ENCODE measurements at regions not wholly inside any gene's neighbourhood (a gene's known extent, or its start where the extent isn't known, plus 50 kb on each side); places are given as distances from the start of the nearest gene placed in this dataset.

GRCh38 chr5:20088361-20088760, 100.4 kb upstream of the CDH18 start:
- TF ChIP-seq CTCF (IDR thresholded peaks at IDR 0.05; ENCODE audit: low read depth, low read length), result no peak
- no peaks in the 10 kb centered on the region for H3K27me3 ChIP-seq (ENCODE audit: insufficient read depth, low read depth, severe bottlenecking)
- H3K36me3 ChIP-seq, result no peaks in the 10 kb centered on the region
- peaks cover 2% of the 10 kb centered on the region for H3K9me3 ChIP-seq (ENCODE audit: severe bottlenecking)
- no peak overlapping the region for H3K27ac ChIP-seq
- DNase-seq, result no peak
- no peak overlapping the region for H3K4me3 ChIP-seq (ENCODE audit: low read depth, low read length)

DNA sequence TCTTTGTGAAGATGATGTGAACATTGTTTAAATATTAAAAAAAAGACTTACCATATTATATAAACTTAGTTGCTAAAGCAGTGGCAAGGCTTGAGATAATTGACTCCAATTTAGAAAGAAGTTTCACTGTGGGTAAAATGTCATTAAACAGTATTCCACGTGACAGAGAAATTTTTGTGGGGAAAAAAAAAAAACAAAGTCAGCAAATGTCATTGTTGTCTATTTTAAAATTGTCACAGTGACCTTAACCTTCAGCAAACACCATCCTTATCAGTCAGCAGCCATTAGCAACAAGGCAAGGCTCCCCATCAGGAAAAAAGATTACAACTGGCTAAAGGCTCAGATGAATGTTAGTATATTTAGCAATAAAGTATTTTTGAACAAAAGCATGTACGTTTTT, 99.3 kb upstream of the CDH18 start:
- DNase-seq, result no peak
- Histone ChIP-seq H3K36me3 (no peaks in the 10 kb centered on the region), H3K9me3 (ENCODE audit: severe bottlenecking) (peaks cover 2% of the 10 kb centered on the region), H3K4me3 (ENCODE audit: low read depth, low read length) (no peak overlapping the region), H3K27me3 (ENCODE audit: insufficient read depth, low read depth, severe bottlenecking) (no peaks in the 10 kb centered on the region), H3K27ac (no peak overlapping the region)
- no peak for TF ChIP-seq CTCF (IDR thresholded peaks at IDR 0.05; ENCODE audit: low read depth, low read length)

DNA sequence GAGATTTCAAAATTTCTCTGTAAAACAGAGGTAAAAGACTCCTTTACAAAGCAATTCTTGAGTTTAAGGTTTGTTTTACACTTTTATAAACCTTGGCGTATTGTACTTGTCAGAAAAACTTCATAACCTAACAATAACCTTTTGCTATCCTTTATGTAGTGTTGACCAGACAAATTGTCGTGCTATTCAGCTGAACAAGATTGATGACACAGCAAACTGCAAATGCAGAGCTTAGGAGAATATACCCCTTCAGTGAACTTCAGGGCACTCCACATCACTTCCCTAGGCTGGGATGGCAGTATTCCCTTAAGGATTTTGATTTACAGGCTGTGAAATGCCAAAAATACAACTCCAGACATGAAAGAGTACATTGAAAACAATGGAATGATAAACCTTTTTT, 89.2 kb upstream of the CDH18 start:
- H3K4me3 ChIP-seq (ENCODE audit: low read depth, low read length), result no peak overlapping the region
- H3K27ac ChIP-seq, result no peak overlapping the region
- no peak for DNase-seq
- H3K36me3 ChIP-seq, result no peaks in the 10 kb centered on the region
- TF ChIP-seq CTCF (IDR thresholded peaks at IDR 0.05; ENCODE audit: low read depth, low read length), result no peak
- H3K27me3 ChIP-seq (ENCODE audit: insufficient read depth, low read depth, severe bottlenecking), result no peaks in the 10 kb centered on the region
- H3K9me3 ChIP-seq (ENCODE audit: severe bottlenecking), result no peaks in the 10 kb centered on the region

DNA sequence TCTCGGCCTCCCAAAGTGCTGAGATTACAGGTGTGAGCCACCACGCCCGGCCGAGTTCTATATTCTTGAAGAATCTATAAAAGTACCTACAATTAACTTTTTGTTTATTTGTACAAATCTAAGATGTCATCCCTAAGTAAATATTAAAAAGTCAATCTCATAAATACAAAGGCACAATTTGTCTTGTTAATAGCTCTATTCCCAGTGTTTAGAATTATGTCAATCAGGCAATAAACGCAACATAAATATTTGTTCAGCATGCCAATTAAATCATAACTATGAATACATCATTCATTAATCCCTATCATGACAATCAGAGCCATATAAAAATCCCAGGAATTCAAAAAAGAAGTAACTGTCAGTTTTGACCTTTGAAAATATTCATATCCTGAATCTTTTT, 68.9 kb upstream of the CDH18 start:
- no peak for TF ChIP-seq CTCF (IDR thresholded peaks at IDR 0.05; ENCODE audit: low read depth, low read length)
- H3K27ac ChIP-seq, result no peak overlapping the region
- H3K27me3 ChIP-seq (ENCODE audit: insufficient read depth, low read depth, severe bottlenecking), result no peaks in the 10 kb centered on the region
- H3K4me3 ChIP-seq (ENCODE audit: low read depth, low read length), result no peak overlapping the region
- no peaks in the 10 kb centered on the region for H3K9me3 ChIP-seq (ENCODE audit: severe bottlenecking)
- H3K36me3 ChIP-seq, result no peaks in the 10 kb centered on the region
- DNase-seq, result no peak

DNA sequence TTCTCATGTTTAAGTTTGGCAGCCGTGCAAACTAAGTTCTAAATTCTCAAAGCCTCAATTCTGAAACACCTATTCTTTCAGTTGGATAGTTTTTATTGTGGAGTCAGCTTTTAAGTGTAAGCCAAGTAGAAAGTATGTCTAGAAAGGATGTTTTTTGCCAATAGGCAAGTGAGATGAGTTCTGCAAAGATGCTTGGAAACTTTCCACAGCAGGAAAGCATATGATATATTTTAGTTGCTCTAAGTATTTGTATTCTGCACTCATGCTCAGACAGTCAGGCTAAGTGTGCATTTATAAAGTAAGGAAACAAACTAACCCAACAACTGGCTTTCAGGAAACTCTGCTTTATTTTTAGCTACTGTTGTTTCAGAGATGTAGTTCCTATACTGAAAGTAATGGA, 67.3 kb upstream of the CDH18 start:
- no peak for TF ChIP-seq CTCF (IDR thresholded peaks at IDR 0.05; ENCODE audit: low read depth, low read length)

DNA sequence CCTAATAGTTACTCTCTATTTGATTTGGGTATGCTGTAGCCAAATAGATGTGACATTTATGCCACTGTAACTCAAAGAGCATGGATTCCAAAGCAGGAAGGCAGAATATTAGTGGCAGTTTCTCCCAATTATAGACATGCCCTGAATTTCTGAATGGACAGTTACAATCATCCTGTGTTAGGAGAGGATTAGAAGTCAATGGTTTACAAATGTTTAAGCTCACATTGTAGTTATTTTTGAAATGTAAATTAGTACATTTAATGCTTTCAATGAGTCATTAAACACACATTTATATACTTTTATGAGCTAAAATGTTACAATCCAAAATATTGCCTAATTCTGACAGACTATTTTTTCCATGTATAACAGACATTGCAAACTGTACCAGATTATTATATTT, 62.3 kb upstream of the CDH18 start:
- no peaks in the 10 kb centered on the region for H3K27me3 ChIP-seq (ENCODE audit: insufficient read depth, low read depth, severe bottlenecking)
- H3K4me3 ChIP-seq (ENCODE audit: low read depth, low read length), result no peak overlapping the region
- H3K36me3 ChIP-seq, result no peaks in the 10 kb centered on the region
- no peak overlapping the region for H3K27ac ChIP-seq
- no peak for DNase-seq
- H3K9me3 ChIP-seq (ENCODE audit: severe bottlenecking), result no peaks in the 10 kb centered on the region
- no peak for TF ChIP-seq CTCF (IDR thresholded peaks at IDR 0.05; ENCODE audit: low read depth, low read length)

More for the DNA sequence above, 67.3 kb upstream of the CDH18 start:
- no peak for DNase-seq
- Histone ChIP-seq H3K27me3 (ENCODE audit: insufficient read depth, low read depth, severe bottlenecking) (no peaks in the 10 kb centered on the region), H3K4me3 (ENCODE audit: low read depth, low read length) (no peak overlapping the region), H3K36me3 (no peaks in the 10 kb centered on the region), H3K27ac (no peak overlapping the region), H3K9me3 (ENCODE audit: severe bottlenecking) (no peaks in the 10 kb centered on the region)

Measured in WERI-Rb-1 (cell line).